Epithelial cell of esophagus (primary cell): ENCODE measurements at regions not wholly inside any gene's neighbourhood (a gene's known extent, or its start where the extent isn't known, plus 50 kb on each side); places are given as distances from the start of the nearest gene placed in this dataset.
A peak's percentile ranks its signal among the peaks of the same experiment; 100 is the strongest.

Experiments
- DNase-seq: peaks from one replicate; pipeline ENCODE4 v3.0.0; 2010; ENCODE audit warnings: low read depth
- H3K4me3 ChIP-seq: 2 replicates; pipeline ENCODE4 v1.5.1; 2011; ENCODE audit warnings: mild to moderate bottlenecking, low read length, control low read depth
- CTCF ChIP-seq: IDR thresholded peaks from 2 replicates; pipeline ENCODE4 v1.5.1; 2011; ENCODE audit warnings: low read depth, mild to moderate bottlenecking, low read length, control low read depth, inconsistent platforms; ENCODE audit not compliant: insufficient read depth; ENCODE audit errors: missing control alignments

GRCh38 chr17:51430591-51430990 lies 170.2 kb downstream of the UTP18 start:
- no peak overlapping the region for H3K4me3 ChIP-seq
- no peak for DNase-seq
- no peak for TF ChIP-seq CTCF

GRCh38 chr17:51434434-51435170 lies 174.3 kb downstream of the UTP18 start:
- H3K4me3 ChIP-seq = no peak overlapping the region
- TF ChIP-seq CTCF = no peak
- DNase-seq = peak; percentile 57

- DNase-seq = no peak
- TF ChIP-seq CTCF = no peak
- H3K4me3 ChIP-seq = no peak overlapping the region
These were observed 174.8 kb downstream of the UTP18 start for GRCh38 chr17:51435171-51435552.

GRCh38 chr17:51435641-51436091 lies 175.3 kb downstream of the UTP18 start:
- no peak overlapping the region for H3K4me3 ChIP-seq
- peak; percentile 21 for DNase-seq
- TF ChIP-seq CTCF = no peak

GRCh38 chr17:51439395-51440229 lies 179.3 kb downstream of the UTP18 start:
- H3K4me3 ChIP-seq = no peak overlapping the region
- peak; percentile 48 for DNase-seq
- TF ChIP-seq CTCF = no peak

- no peak for TF ChIP-seq CTCF
- H3K4me3 ChIP-seq = no peak overlapping the region
- no peak for DNase-seq
These were observed 181.1 kb downstream of the UTP18 start for GRCh38 chr17:51441431-51441830.
